Activated CD4-positive, alpha-beta T cell treated with anti-CD3 and anti-CD28 coated beads, Interleukin-2, amount 50 U/mL, for 24 hours (primary cell): ENCODE measurements at regions not wholly inside any gene's neighbourhood (a gene's known extent, or its start where the extent isn't known, plus 50 kb on each side); places are given as distances from the start of the nearest gene placed in this dataset.
A peak's percentile ranks its signal among the peaks of the same experiment; 100 is the strongest.
"Not testable (repeated sequence)": the region's sequence is repeated elsewhere in the genome, so short reads cannot be mapped to it uniquely, and the experiment has no call there.

Experiments used
- DNase-seq, 2 donors: peaks; one replicate each; pipeline ENCODE4 v3.0.0-alpha.2; 2020; ENCODE audit warnings: low read depth in 1 of 2, low spot score in 1 of 2

- DNase-seq, result no peak
These were observed 120.5 kb downstream of the PMAIP1 start for GRCh38 chr18:60020107-60020925.

GRCh38 chr18:60019463-60019840 lies 119.7 kb downstream of the PMAIP1 start:
- no peak for DNase-seq

- DNase-seq, result no peak
These were observed 119.0 kb downstream of the PMAIP1 start for GRCh38 chr18:60018618-60019462.

- not testable (repeated sequence) for DNase-seq
These were observed 118.3 kb downstream of the PMAIP1 start for GRCh38 chr18:60018134-60018533.

- DNase-seq, result no peak
These were observed 117.6 kb downstream of the PMAIP1 start for GRCh38 chr18:60017371-60017770.

- not testable (repeated sequence) for DNase-seq
These were observed 116.0 kb downstream of the PMAIP1 start for GRCh38 chr18:60015826-60016225.

- not testable (repeated sequence) for DNase-seq
These were observed 113.4 kb downstream of the PMAIP1 start for GRCh38 chr18:60013148-60013547.

- no peak for DNase-seq
These were observed 111.2 kb downstream of the PMAIP1 start for GRCh38 chr18:60010984-60011383.

GRCh38 chr18:60010513-60010912 lies 110.7 kb downstream of the PMAIP1 start:
- DNase-seq, result no peak

- DNase-seq, result no peak
These were observed 107.9 kb downstream of the PMAIP1 start for GRCh38 chr18:60007661-60008060.

- no peak for DNase-seq
These were observed 103.9 kb downstream of the PMAIP1 start for GRCh38 chr18:60003610-60004185.

- DNase-seq, result no peak
These were observed 96.7 kb downstream of the PMAIP1 start for GRCh38 chr18:59996370-59996966.

- DNase-seq, result no peak
These were observed 94.6 kb downstream of the PMAIP1 start for GRCh38 chr18:59994357-59994756.

- no peak for DNase-seq
These were observed 93.8 kb downstream of the PMAIP1 start for GRCh38 chr18:59993560-59993959.

- no peak for DNase-seq
These were observed 90.5 kb downstream of the PMAIP1 start for GRCh38 chr18:59990121-59990823.

GRCh38 chr18:59988098-59988706 lies 88.4 kb downstream of the PMAIP1 start:
- peak in 1 of 2 donors; percentile 26 for DNase-seq

GRCh38 chr18:59987102-59987501 lies 87.3 kb downstream of the PMAIP1 start:
- DNase-seq, result no peak

GRCh38 chr18:59986139-59986538 lies 86.3 kb downstream of the PMAIP1 start:
- DNase-seq, result no peak

- DNase-seq, result no peak
These were observed 85.5 kb downstream of the PMAIP1 start for GRCh38 chr18:59985289-59985688.

- DNase-seq, result no peak
These were observed 83.7 kb downstream of the PMAIP1 start for GRCh38 chr18:59983506-59983905.
